Gastroesophageal sphincter (tissue), 3 donors: ENCODE measurements at regions not wholly inside any gene's neighbourhood (a gene's known extent, or its start where the extent isn't known, plus 50 kb on each side); places are given as distances from the start of the nearest gene placed in this dataset.
"Not testable (repeated sequence)": the region's sequence is repeated elsewhere in the genome, so short reads cannot be mapped to it uniquely, and the experiment has no call there.

ENCODE experiments used
- EP300 ChIP-seq: sonication (generic); formaldehyde crosslinking; IDR thresholded peaks from one replicate; pipeline ENCODE4 v1.6.1; 2017; ENCODE audit warnings: antibody characterized with exemption, mild to moderate bottlenecking
- POLR2A ChIP-seq, 2 donors: fragments of 450-650 bp; IDR thresholded peaks; one replicate each; pipeline ENCODE4 v1.6.1; 2017; ENCODE audit warnings: antibody characterized with exemption in 2 of 2, mild to moderate bottlenecking in 2 of 2, moderate library complexity in 1 of 2
- TF ChIP-seq, protein P1 (sequence below), 4 experiments: fragments of 200-600 bp in 2 of 4; fragments of 450-650 bp in 2 of 4; sonication (generic) in 1 of 4; IDR thresholded peaks; one replicate each; pipeline ENCODE4 v1.5.1; 2017 to 2019; ENCODE audit warnings: antibody characterized with exemption in 4 of 4, mild to moderate bottlenecking in 2 of 4, moderate library complexity in 2 of 4

DNA sequence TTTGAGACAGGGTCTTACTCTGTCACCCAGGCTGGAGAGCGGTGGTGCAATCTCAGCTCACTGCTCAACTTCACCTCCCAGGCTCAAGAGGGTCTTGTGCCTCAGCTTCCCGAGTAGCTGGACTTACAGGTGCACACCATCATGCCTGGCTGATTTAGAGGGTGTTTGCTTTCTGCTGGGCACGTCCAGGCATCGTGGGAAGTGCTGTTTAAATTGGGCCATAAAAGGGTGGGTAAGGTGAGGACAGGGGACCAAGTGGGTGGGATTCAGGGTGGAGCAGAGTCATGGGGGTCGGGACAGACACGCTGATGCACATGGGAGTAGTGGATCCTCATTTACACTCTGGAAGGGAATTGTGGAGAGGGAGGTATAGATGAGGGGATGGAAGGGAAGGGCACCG, 69.1 kb downstream of the SPDYE17 start:
- TF ChIP-seq, protein P1, sequence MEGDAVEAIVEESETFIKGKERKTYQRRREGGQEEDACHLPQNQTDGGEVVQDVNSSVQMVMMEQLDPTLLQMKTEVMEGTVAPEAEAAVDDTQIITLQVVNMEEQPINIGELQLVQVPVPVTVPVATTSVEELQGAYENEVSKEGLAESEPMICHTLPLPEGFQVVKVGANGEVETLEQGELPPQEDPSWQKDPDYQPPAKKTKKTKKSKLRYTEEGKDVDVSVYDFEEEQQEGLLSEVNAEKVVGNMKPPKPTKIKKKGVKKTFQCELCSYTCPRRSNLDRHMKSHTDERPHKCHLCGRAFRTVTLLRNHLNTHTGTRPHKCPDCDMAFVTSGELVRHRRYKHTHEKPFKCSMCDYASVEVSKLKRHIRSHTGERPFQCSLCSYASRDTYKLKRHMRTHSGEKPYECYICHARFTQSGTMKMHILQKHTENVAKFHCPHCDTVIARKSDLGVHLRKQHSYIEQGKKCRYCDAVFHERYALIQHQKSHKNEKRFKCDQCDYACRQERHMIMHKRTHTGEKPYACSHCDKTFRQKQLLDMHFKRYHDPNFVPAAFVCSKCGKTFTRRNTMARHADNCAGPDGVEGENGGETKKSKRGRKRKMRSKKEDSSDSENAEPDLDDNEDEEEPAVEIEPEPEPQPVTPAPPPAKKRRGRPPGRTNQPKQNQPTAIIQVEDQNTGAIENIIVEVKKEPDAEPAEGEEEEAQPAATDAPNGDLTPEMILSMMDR (IDR thresholded peaks at IDR 0.05), result not testable (repeated sequence)
- not testable (repeated sequence) for TF ChIP-seq EP300; POLR2A (IDR thresholded peaks at IDR 0.05)
